Mesothelial cell of epicardium (in vitro differentiated cells): ENCODE measurements at regions not wholly inside any gene's neighbourhood (a gene's known extent, or its start where the extent isn't known, plus 50 kb on each side); places are given as distances from the start of the nearest gene placed in this dataset.

ENCODE experiments used
- DNase-seq, 2 experiments: peaks; one replicate each; pipeline ENCODE4 v3.0.0; 2021; ENCODE audit warnings: low spot score in 2 of 2; ENCODE audit not compliant: unreplicated experiment in 2 of 2
- H3K27ac Mint-ChIP-seq: 2 replicates; pipeline ENCODE4 v1.8.0; 2021; ENCODE audit warnings: mixed read lengths
- H3K27me3 Mint-ChIP-seq: 2 replicates; pipeline ENCODE4 v1.8.0; 2021; ENCODE audit warnings: low read depth, mixed read lengths
- H3K36me3 Mint-ChIP-seq: 2 replicates; pipeline ENCODE4 v1.8.0; 2021; ENCODE audit warnings: mixed read lengths
- H3K4me1 Mint-ChIP-seq: 2 replicates; pipeline ENCODE4 v1.8.0; 2021; ENCODE audit warnings: mixed read lengths
- H3K4me3 Mint-ChIP-seq: 2 replicates; pipeline ENCODE4 v1.8.0; 2021; ENCODE audit warnings: mild to moderate bottlenecking, moderate library complexity, mixed read lengths
- H3K9me3 Mint-ChIP-seq: 2 replicates; pipeline ENCODE4 v1.8.0; 2021; ENCODE audit warnings: mixed read lengths
- TF ChIP-seq, protein P1 (sequence below): fragments of 200-600 bp; sonication (generic); IDR thresholded peaks from one replicate; pipeline ENCODE4 v1.5.0; 2021; ENCODE audit warnings: antibody characterized with exemption; ENCODE audit not compliant: unreplicated experiment

DNA sequence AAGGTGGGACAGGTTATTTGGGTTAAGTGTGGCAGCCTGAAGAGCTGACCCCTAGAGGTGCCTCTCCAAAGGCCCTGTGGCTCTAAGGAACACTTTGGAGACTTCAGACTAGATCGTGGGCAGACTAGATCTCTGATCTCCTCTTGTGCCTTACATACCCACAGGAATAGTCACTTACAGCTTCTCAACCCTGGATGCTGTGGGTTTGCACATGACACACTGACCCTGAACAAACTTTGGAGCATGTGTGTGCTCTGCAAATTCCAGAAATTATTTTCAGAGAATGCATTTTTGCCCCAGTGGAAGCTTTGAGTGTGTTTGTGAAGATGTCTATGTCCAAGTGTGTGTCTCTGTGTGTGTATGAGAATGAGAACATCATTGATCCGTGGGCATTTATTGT is 119.6 kb downstream of the EMX2 start:
- Mint-ChIP-seq H3K36me3 (no peaks in the 10 kb centered on the region), H3K27me3 (peaks cover 23% of the 10 kb centered on the region), H3K4me1 (no peaks in the 10 kb centered on the region), H3K9me3 (no peaks in the 10 kb centered on the region), H3K27ac (no peak overlapping the region), H3K4me3 (no peak overlapping the region)
- DNase-seq = no peak
- TF ChIP-seq, protein P1, sequence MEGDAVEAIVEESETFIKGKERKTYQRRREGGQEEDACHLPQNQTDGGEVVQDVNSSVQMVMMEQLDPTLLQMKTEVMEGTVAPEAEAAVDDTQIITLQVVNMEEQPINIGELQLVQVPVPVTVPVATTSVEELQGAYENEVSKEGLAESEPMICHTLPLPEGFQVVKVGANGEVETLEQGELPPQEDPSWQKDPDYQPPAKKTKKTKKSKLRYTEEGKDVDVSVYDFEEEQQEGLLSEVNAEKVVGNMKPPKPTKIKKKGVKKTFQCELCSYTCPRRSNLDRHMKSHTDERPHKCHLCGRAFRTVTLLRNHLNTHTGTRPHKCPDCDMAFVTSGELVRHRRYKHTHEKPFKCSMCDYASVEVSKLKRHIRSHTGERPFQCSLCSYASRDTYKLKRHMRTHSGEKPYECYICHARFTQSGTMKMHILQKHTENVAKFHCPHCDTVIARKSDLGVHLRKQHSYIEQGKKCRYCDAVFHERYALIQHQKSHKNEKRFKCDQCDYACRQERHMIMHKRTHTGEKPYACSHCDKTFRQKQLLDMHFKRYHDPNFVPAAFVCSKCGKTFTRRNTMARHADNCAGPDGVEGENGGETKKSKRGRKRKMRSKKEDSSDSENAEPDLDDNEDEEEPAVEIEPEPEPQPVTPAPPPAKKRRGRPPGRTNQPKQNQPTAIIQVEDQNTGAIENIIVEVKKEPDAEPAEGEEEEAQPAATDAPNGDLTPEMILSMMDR = no peak

DNA sequence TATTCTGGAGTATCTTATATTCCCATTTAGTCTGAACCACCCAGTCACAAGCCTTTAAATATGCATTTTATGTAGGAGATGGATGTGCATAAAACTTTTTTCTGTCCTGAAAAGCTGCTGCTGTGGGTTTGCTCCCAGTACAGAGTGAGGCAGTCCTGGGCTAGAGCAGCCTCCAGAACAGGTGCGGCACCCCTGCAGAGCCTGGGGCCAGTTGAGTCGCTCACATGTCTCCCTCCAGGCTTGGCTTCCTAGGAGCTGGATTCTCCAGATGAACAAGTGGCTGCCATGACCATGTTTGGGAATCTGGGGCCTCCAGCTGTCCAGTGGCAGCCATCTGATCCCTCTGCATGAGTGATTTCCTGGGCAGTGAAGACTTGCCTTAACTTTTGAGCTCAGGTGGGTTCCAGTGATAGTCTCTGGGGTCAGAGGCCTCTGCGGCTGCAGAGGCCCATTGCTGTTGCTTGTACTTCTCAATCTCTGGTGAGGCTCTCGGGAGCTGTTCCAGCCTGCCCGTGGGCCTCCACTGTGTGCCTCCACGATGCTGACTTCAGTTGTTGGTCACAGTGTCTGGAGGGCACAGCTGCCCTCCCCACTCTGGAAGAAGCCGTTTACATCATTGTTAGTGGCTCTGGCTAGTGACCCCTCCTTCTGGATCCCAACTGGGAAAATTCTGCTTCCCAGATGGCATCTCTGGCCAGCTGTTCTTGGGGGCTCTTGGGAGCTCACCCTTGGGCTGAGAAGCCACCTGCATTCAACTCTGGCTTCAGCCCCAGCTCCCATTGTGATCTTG is 120.4 kb downstream of the EMX2 start:
- no peak overlapping the region for H3K27ac Mint-ChIP-seq
- H3K4me3 Mint-ChIP-seq = no peak overlapping the region
- TF ChIP-seq, protein P1 = no peak
- no peaks in the 10 kb centered on the region for H3K9me3 Mint-ChIP-seq
- peaks cover 24% of the 10 kb centered on the region for H3K27me3 Mint-ChIP-seq
- DNase-seq = no peak
- no peaks in the 10 kb centered on the region for H3K4me1 Mint-ChIP-seq
- H3K36me3 Mint-ChIP-seq = no peaks in the 10 kb centered on the region

- H3K9me3 Mint-ChIP-seq = no peaks in the 10 kb centered on the region
- DNase-seq = no peak
- H3K4me3 Mint-ChIP-seq = no peak overlapping the region
- peaks cover 22% of the 10 kb centered on the region for H3K27me3 Mint-ChIP-seq
- no peaks in the 10 kb centered on the region for H3K4me1 Mint-ChIP-seq
- no peaks in the 10 kb centered on the region for H3K36me3 Mint-ChIP-seq
- TF ChIP-seq, protein P1 = no peak
- H3K27ac Mint-ChIP-seq = no peak overlapping the region
Measured at GRCh38 chr10:117663750-117664149, 121.2 kb downstream of the EMX2 start.

DNA sequence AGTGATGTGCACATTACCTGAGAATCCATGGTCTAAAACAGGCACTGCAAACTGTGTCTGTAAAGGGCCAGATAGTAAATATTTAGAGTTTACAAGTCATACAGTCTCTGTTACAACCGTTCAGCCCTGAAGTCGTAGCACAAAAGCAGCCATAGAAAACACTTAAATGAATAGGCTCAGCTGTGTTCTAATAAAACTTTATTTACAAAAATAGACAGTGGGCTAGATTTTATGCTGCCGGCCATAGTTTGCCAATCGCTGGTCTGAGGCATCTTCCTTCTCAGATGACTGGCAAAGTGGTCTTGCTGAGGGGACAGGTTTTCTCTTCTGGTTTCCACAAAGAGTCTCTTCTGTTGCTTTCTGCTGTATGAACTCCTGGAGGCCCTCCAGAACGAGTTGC is 121.7 kb downstream of the EMX2 start:
- H3K9me3 Mint-ChIP-seq = no peaks in the 10 kb centered on the region
- H3K27ac Mint-ChIP-seq = no peak overlapping the region
- TF ChIP-seq, protein P1 = no peak

DNA sequence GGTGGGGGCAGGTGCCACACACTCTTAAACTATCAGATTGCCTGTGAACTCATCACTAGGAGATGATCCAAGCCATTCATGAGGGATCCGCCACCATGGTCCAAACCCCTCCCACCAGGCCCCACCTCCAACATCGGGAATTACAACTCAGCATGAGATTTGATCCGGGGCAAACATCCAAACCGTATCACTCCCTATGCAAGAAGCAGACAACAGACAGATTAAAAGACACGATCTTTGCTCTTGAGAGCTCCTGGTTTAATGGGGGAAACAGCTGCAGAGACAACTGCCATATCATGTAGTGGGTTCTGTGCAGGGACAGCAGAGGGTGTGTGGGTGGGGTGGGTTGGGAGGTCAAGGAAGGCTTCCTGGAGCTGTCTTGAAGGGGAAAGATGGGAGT is 123.6 kb downstream of the EMX2 start:
- no peak overlapping the region for H3K27ac Mint-ChIP-seq
- no peaks in the 10 kb centered on the region for H3K36me3 Mint-ChIP-seq
- no peak overlapping the region for H3K4me3 Mint-ChIP-seq
- TF ChIP-seq, protein P1 = no peak
- H3K4me1 Mint-ChIP-seq = no peaks in the 10 kb centered on the region
- no peaks in the 10 kb centered on the region for H3K9me3 Mint-ChIP-seq
- peak in 1 of 2 experiments; percentile 13 for DNase-seq
- H3K27me3 Mint-ChIP-seq = peaks cover 16% of the 10 kb centered on the region

More for the DNA sequence above, 121.7 kb downstream of the EMX2 start:
- Mint-ChIP-seq H3K4me3 (no peak overlapping the region), H3K27me3 (peaks cover 18% of the 10 kb centered on the region), H3K4me1 (no peaks in the 10 kb centered on the region), H3K36me3 (no peaks in the 10 kb centered on the region)
- DNase-seq = no peak
